ENCODE measurements at regions not wholly inside any gene's neighbourhood (a gene's known extent, or its start where the extent isn't known, plus 50 kb on each side); places are given as distances from the start of the nearest gene placed in this dataset.
A peak's percentile ranks its signal among the peaks of the same experiment; 100 is the strongest.

GRCh38 chr9:109830545-109830944 lies 50.5 kb downstream of the PALM2AKAP2 start:
- no peak for DNase-seq (ENCODE audit: low spot score)

DNA sequence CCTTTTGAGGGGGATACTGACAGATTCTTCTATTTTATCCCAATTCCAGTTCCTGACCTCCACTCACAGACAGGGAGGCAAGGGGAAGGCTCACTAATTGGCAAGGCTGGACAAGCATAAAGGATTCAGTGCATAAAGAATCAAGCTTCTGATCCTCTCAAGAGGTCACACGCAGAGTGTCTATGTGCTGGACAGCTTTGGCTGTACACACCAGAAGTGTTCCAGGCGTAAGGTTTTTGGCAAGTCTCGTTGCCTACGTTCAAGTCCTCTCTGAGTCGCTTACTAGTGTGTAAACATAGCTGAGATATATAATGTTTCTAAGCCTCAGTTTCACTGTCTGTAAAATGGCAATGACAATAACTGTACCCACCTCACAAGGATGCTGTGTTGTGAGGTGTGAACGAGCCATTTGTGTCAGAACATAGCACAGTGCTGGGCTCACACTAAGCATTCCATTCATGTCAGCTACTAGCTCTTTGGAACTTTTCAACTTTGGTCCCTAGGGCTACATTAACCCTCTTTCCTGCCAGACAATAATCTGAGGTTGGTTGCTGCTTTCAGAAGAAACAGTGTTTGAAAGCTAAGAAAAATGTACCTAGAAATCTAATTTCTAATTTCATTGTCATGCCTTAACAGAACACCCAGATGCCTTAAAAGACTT lies 52.1 kb downstream of the PALM2AKAP2 start:
- no peak for DNase-seq (ENCODE audit: low spot score)

- no peak for DNase-seq (ENCODE audit: low spot score)
Measured at GRCh38 chr9:109834855-109835254, 54.9 kb downstream of the PALM2AKAP2 start.

- no peak for DNase-seq (ENCODE audit: low spot score)
Measured at GRCh38 chr9:109843641-109844040, 63.6 kb downstream of the PALM2AKAP2 start.

GRCh38 chr9:109845226-109845625 lies 65.2 kb downstream of the PALM2AKAP2 start:
- no peak for DNase-seq (ENCODE audit: low spot score)

- DNase-seq (ENCODE audit: low spot score): no peak
Measured at GRCh38 chr9:109846776-109847175, 66.8 kb downstream of the PALM2AKAP2 start.

DNA sequence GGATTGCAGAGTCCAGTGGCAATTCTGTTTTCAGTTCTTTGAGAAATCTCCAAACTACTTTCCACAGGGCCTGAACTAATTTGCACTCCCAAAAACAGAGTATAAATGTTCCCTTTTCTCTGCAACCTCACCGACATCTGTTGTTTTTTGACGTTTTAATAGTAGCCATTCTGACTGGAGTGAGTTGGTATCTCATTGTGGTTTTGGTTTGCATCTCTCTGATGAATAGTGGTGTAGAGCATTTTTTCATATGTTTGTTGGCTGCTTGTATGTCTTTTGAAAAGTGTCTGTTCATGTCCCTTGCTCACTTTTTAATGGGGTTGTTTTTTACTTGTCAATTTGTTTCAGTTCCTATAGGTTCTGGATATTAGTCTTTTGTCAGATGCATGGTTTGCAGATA lies 72.6 kb downstream of the PALM2AKAP2 start:
- no peak for DNase-seq (ENCODE audit: low spot score)

DNA sequence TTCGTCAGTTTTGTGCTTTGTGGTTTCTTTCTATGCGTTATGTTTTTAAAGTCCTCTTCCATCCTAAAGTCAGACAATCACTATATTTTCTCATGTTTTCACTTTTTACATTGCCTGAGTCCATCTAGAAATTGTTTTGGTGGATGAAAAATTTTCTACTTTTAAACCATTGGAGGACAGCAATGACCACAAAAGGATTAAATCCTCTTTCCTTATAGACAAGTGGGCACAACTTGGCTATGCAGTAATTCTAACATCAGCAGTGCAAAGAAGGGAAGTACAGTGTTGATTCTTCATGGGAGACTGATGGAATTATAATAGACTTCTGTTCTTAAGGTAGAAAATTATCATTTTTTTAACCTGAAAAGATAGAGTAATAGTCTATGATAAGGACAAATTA lies 75.5 kb downstream of the PALM2AKAP2 start:
- no peak for DNase-seq (ENCODE audit: low spot score)

DNA sequence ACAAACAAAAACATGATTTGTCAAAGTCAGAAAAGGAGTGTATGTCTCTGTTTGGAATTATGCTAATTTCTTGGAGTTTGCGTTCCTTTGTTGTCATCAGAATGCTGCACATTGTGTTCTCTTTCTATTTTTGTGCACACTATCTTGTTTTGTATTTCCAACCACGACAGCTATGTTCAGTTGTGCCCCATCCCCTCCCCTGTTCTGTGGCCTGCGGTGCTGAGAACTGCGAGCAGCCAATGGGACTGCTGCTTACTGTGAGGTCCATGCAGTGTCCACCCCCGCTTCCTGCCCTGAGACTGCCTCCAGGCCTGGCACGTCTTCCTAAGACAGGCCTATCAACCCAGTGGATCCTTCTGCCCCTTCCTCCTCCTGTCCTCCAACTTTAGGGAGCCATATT lies 76.8 kb downstream of the PALM2AKAP2 start:
- peak; percentile 96 for DNase-seq (ENCODE audit: low spot score)

DNA sequence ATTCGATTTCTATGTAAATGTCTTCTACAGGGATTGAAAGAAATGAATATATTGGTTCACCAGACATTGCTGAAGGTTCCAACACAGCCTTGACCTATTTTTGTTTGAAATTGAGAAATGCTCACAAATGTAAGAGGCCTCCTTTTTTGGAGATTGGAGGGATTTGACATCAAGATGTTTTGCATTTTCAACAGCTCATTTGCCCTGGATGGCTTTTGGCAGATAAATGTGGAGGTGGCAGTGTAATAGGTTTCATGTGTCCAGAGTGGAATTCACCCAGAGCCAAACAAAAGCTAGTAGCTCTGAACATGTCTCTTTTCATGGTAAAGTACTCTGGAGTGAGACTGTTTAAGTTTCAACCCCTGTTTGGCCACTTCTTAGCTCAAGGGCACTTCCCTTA lies 77.3 kb downstream of the PALM2AKAP2 start:
- no peak for DNase-seq (ENCODE audit: low spot score)

GRCh38 chr9:109859447-109859846 lies 79.4 kb downstream of the PALM2AKAP2 start:
- no peak for DNase-seq (ENCODE audit: low spot score)

DNA sequence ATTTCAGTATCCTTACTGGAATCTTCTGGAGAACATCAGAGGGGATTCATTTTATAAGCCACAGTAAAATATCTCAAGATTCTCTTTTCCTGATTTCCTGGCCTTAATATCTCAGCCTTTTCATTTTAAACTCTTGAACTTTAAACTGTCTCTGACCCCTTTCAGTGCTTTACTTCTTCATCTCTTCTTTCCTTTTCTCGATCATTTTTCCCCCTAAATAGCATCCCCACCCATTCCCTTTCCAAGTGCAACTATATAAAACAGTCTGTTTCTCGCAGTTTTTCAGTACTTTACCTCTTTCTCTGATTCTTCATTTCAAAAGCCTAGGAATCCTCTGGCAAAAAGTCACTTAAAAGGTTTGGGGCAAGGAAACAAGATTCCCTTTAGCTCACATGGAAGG lies 80.5 kb downstream of the PALM2AKAP2 start:
- no peak for DNase-seq (ENCODE audit: low spot score)

DNA sequence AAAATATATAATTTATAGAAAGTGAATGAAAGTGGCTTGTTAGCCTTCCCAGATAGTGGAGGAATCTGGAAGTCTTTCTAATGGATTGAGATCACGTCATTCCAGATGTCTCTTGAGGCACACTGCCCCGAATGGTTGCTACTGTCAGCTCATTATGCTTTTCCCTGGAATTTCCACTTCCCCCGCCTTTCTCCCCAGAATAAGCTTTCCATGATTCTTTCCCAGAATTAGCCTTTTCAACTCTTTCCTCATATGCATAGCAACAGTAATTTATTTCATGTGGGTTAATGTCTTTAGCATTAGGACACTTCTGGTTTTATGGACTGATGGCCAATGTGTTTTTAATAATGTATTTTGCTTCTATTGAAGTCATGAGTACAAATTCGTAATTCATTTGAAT lies 81.5 kb downstream of the PALM2AKAP2 start:
- no peak for DNase-seq (ENCODE audit: low spot score)

DNA sequence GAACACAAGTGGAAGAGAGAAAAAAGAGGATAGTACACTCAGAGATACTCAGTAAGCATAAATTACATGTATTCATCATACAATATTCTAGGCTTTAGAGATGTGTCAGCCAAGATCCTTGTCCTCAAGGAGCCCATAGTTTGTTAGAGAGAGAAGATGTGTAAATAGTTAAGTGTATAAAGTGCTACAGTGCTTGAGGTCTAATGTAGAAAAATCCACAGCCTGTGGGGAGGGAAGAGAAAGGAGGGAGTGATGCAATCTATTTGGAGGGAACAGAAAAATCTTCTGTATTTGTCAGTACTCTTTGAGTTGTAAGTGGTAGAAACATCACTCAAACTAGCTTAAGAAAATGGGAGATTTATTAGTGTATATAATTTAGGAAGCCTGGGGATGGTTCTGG lies 81.9 kb downstream of the PALM2AKAP2 start:
- DNase-seq (ENCODE audit: low spot score): no peak

DNA sequence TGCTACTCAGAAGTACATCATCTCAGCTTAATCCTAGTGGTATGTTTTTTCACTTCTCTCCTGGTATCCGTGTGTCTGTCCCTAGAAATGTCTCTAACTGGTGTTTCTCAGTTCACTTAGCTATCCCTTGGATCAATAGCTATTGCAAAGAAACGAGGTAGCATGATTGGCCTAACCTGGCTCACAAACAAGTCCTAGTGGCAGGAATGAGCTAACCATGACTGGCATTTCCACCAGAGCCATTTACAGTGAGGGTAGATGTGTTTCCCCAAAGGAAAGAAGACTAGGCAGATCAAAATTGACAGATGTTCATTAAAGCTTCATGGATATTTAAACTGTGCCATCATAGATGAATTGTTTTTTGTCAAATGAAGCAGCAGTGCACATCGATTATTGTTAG lies 82.5 kb downstream of the PALM2AKAP2 start:
- DNase-seq (ENCODE audit: low spot score): no peak

DNA sequence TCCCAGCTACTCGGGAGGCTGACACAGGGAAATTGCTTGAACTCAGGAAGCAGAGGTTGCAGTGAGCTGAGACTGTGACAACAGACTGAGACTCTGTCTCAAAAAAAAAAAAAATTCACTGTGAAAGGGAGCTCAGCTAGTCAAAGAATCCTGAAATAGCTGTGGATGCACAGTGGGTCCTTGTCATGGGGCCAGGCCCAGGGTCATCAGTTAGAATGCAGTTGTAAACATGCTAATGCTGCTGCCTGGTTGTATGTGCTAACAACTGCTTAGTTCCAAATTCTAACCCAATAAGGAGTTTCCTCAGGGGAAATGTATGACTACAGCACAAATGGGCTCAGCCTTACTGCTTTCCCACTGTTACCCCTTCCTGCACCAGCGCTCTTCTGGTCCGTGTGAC lies 84.0 kb downstream of the PALM2AKAP2 start:
- DNase-seq (ENCODE audit: low spot score): no peak

GRCh38 chr9:109865521-109865920 lies 85.5 kb downstream of the PALM2AKAP2 start:
- no peak for DNase-seq (ENCODE audit: low spot score)

GRCh38 chr9:109868207-109868606 lies 88.2 kb downstream of the PALM2AKAP2 start:
- DNase-seq (ENCODE audit: low spot score): no peak

DNA sequence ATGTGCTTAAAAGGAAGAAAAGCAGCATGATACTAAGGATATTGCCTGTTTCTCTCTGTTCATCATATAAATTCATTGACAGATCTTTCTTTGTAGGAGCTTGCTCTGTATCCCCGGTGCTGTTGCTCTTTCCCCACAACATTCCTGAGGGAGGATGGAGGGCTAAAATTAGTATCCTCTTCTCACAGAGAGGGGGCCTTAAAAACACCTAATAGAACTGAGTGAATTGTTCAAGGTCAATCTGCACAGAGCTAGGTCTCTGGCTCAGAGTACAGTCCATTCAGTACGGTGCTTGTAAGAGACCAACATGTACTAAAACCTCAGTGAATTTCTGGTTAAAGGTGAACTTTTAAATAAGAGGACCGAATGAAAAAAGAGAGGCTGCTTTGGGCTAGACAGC lies 88.7 kb downstream of the PALM2AKAP2 start:
- DNase-seq (ENCODE audit: low spot score): no peak

DNA sequence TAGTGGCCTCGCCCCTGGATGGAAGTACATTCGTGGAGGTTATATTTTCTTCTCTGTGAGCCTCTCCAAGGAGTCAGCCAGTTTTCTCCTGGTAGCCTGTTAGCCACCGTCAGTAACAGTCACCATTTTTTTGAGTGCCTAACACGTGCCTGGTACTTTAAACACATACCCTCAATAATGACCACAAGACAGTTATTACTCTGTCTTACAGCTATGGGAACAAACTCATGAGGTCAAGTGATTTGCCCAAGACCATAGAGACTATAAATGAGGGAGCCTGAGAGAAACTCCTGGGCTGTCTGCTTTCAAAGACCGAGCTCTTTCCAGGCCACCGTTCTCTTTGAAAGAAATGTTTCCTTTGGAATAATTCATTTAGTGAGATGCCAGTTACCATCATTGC lies 90.4 kb downstream of the PALM2AKAP2 start:
- DNase-seq (ENCODE audit: low spot score): no peak

GRCh38 chr9:109872901-109873300 lies 92.9 kb downstream of the PALM2AKAP2 start:
- no peak for DNase-seq (ENCODE audit: low spot score)

DNA sequence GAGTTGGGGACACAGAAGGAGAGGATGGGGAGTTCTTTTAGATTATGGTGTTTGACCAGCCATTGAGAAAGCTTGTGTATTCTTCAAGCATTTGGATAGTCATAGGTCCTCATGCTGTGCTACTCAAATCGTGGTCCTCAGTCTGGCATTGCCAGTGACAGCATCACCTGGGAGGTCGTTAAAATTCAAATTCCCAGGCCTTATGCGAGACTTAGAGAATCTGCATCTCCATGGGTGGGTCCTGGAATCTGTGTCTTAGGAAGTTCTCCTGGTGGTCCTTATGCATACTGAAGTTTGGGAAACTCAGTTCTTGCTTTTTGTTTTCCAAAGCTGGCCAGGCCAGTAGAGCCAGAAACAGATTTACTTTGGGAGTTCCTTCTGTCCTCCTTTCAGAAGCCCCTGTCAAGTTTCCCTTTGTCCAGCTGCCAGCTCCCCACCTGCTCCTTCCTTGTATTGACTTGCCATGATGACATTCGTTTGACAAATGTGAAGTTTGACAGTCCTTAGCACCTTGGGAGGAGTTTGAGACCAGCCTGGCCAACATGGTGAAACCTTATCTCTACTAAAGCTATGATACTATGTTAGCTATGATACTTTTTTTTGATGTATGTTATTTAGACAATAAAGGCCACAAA lies 95.6 kb downstream of the PALM2AKAP2 start:
- no peak for DNase-seq (ENCODE audit: low spot score)

DNA sequence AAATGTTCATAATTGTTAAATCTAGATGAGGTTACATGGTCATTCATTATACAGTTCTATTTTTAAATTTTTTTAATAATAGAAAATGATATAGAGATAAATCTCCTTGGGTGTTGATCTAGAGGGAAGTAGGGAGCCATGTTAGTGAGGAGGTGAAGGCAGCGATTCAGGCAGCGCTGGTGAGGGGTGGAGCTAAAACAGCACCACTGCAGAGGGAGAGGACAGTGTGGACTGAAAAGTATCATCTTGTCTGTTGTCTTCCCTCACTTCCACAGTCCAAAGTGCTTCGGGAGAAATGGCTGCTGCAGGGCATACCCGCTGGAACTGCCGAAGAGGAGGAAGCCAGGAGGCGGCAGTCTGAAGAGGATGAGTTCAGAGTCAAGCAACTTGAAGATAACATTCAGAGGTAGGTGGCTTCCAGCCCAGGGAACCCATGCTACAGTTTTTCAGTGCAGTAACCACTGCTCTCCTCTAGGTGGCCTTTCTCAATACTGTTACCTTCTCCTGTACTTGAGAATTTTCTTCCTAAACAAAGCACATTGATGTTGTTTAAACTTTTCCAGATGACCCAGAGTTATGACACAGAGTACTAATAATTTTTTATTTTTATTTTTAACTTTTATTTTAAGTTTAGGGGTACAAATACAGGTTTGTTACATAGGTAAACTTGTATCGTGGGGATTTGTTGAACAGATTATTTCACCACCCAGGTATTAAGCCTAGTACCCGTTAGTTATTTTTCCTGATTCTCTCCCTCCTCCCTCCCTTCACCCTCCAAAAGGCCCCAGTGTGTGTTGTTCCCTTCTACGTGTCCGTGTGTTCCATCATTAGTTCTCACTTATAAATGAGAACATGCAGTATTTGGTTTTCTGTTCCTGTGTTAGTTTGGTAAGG lies 100.5 kb downstream of the PALM2AKAP2 start:
- no peak for DNase-seq (ENCODE audit: low spot score)

All from putamen (tissue), 1 donor.